CD14-positive monocyte (primary cell): ENCODE measurements at regions not wholly inside any gene's neighbourhood (a gene's known extent, or its start where the extent isn't known, plus 50 kb on each side); places are given as distances from the start of the nearest gene placed in this dataset.

Source experiments
- DNase-seq, 3 donors: peaks; one replicate each; pipeline ENCODE4 v3.0.0-alpha.2; 2011 to 2022
- H2AFZ ChIP-seq: 2 replicates; pipeline ENCODE4 v1.6.0; 2012; ENCODE audit warnings: mild to moderate bottlenecking, low read depth, low read length, inconsistent platforms; ENCODE audit not compliant: insufficient read depth, poor library complexity, severe bottlenecking
- H3K27ac ChIP-seq, 2 donors: 1 replicate in 1 of 2; 2 replicates in 1 of 2; pipeline ENCODE4 v1.5.1; 2012 to 2013; ENCODE audit warnings: low read length in 2 of 2, control low read depth in 1 of 2, inconsistent platforms in 1 of 2, low read depth in 1 of 2, mild to moderate bottlenecking in 1 of 2
- H3K27me3 ChIP-seq, 2 donors: one replicate each; pipeline versions ENCODE4 v1.6.0 to v1.6.1; 2011 to 2013; ENCODE audit warnings: low read length in 2 of 2; ENCODE audit not compliant: control insufficient read depth in 2 of 2, insufficient read depth in 2 of 2
- H3K36me3 ChIP-seq, 2 donors: replicated peaks in 1 of 2; 1 replicate in 1 of 2; 2 replicates in 1 of 2; pipeline versions ENCODE4 v1.5.1 to v1.6.1; 2012 to 2013; ENCODE audit warnings: low read length in 2 of 2, control low read depth in 1 of 2, inconsistent platforms in 1 of 2, mild to moderate bottlenecking in 1 of 2; ENCODE audit not compliant: insufficient read depth in 2 of 2, control insufficient read depth in 1 of 2
- H3K4me1 ChIP-seq, 2 donors: 1 replicate in 1 of 2; 2 replicates in 1 of 2; pipeline versions ENCODE4 v1.5.1 to v1.6.1; 2012 to 2013; ENCODE audit warnings: low read length in 2 of 2, control low read depth in 1 of 2, inconsistent platforms in 1 of 2, mild to moderate bottlenecking in 1 of 2, moderate library complexity in 1 of 2; ENCODE audit not compliant: insufficient read depth in 2 of 2, control insufficient read depth in 1 of 2
- H3K4me2 ChIP-seq: replicated peaks from 2 replicates; pipeline ENCODE3; 2012; ENCODE audit warnings: low read length, moderate library complexity, mild to moderate bottlenecking; ENCODE audit not compliant: poor library complexity, severe bottlenecking; ENCODE audit errors: extremely low read depth
- H3K4me3 ChIP-seq, 3 experiments: fragments of 200-600 bp in 1 of 3; sonication (generic) in 1 of 3; replicated peaks in 1 of 3; 1 replicate in 2 of 3; 2 replicates in 1 of 3; pipeline ENCODE4 v1.5.1; 2011 to 2013; ENCODE audit warnings: low read length in 3 of 3, mild to moderate bottlenecking in 3 of 3, control low read depth in 2 of 3, low read depth in 2 of 3, inconsistent platforms in 1 of 3, moderate library complexity in 1 of 3
- H3K79me2 ChIP-seq: 2 replicates; pipeline ENCODE4 v1.6.0; 2012; ENCODE audit warnings: mild to moderate bottlenecking, control low read depth, inconsistent platforms, low read length, moderate library complexity; ENCODE audit not compliant: insufficient read depth
- H3K9ac ChIP-seq: 2 replicates; pipeline ENCODE4 v1.6.0; 2017; ENCODE audit warnings: low read length, mild to moderate bottlenecking; ENCODE audit not compliant: insufficient read depth, poor library complexity, severe bottlenecking
- H3K9me3 ChIP-seq, 2 donors: replicated peaks in 1 of 2; 1 replicate in 1 of 2; 2 replicates in 1 of 2; pipeline versions ENCODE4 v1.5.1 to v1.6.1; 2012 to 2013; ENCODE audit warnings: low read length in 2 of 2, control low read depth in 1 of 2; ENCODE audit not compliant: control insufficient read depth in 1 of 2, insufficient read depth in 1 of 2
- H4K20me1 ChIP-seq: 2 replicates; pipeline ENCODE4 v1.6.0; 2012; ENCODE audit warnings: mild to moderate bottlenecking, low read length, control low read depth, moderate library complexity; ENCODE audit not compliant: insufficient read depth
- H3K27ac Mint-ChIP-seq, 7 donors: one replicate each; pipeline ENCODE4 v1.8.0; 2020; ENCODE audit warnings: mild to moderate bottlenecking in 7 of 7, mixed read lengths in 7 of 7, moderate library complexity in 6 of 7, inconsistent platforms in 2 of 7
- H3K27me3 Mint-ChIP-seq, 3 donors: one replicate each; pipeline ENCODE4 v1.8.0; 2021 to 2022; ENCODE audit warnings: low read depth in 3 of 3, mild to moderate bottlenecking in 3 of 3, mixed read lengths in 3 of 3, moderate library complexity in 3 of 3, inconsistent platforms in 1 of 3
- H3K36me3 Mint-ChIP-seq, 2 donors: one replicate each; pipeline ENCODE4 v1.8.0; 2020; ENCODE audit warnings: mixed read lengths in 2 of 2, inconsistent platforms in 1 of 2, mild to moderate bottlenecking in 1 of 2
- H3K4me1 Mint-ChIP-seq: one replicate; pipeline ENCODE4 v1.8.0; 2020; ENCODE audit warnings: mild to moderate bottlenecking, mixed read lengths
- H3K4me3 Mint-ChIP-seq, 2 donors: one replicate each; pipeline ENCODE4 v1.8.0; 2020; ENCODE audit warnings: mild to moderate bottlenecking in 2 of 2, mixed read lengths in 2 of 2, moderate library complexity in 1 of 2
- H3K9me3 Mint-ChIP-seq, 7 donors: one replicate each; pipeline ENCODE4 v1.8.0; 2020 to 2022; ENCODE audit warnings: mixed read lengths in 7 of 7, mild to moderate bottlenecking in 6 of 7, moderate library complexity in 6 of 7, inconsistent platforms in 2 of 7
- whole genome bisulfite sequencing: methylation state at CpG from one replicate; pipeline ENCODE4 v1.1.5; 2013; ENCODE audit warnings: missing lambda C conversion rate; ENCODE audit not compliant: insufficient coverage; 5-methylcytosine and 5-hydroxymethylcytosine counted together
- intact Hi-C, 2 donors: fragments of 100-400 bp; cut with micrococcal nuclease; formaldehyde crosslinking; loops; one replicate each; pipeline versions ENCODE4 v1.15.0 to v1.15.1; 2023
- TF ChIP-seq, protein P1 (sequence below): fragments of 200-600 bp; IDR thresholded peaks from one replicate; pipeline ENCODE4 v1.8.0; 2022; ENCODE audit warnings: antibody characterized with exemption, mild to moderate bottlenecking

DNA sequence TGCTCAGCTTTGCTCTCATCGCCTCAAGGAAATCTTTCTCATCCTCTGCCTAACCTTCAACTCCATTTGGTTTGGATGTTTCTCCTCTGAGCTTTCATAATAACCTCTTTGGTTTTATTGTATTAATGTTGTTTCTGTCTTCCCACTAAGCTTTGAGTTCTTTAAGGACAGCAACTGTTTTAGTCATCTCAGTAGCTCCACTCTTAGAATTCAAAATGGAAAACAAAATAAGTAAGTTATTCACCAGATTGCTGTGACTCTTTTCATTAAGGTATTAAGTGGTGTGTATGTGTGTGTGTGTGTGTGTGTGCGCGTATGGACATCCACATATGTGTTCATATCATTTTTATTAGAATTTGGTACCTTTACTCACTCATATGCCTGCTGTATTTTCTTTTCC lies 279.2 kb upstream of the BOD1L1 start:
- Mint-ChIP-seq H3K4me1 (peaks cover under 1% of the 10 kb centered on the region), H3K27me3 (peaks cover 0 to 4% (median 3%) of the 10 kb centered on the region in 3 donors), H3K9me3 (no peaks in the 10 kb centered on the region), H3K4me3 (no peak overlapping the region), H3K36me3 (no peaks in the 10 kb centered on the region), H3K27ac (no peak overlapping the region)
- no peaks in the 10 kb centered on the region for H3K9me3 ChIP-seq
- intact Hi-C loops: no loop called here
- H3K79me2 ChIP-seq: no peaks in the 10 kb centered on the region
- no peak overlapping the region for H3K9ac ChIP-seq
- H3K27me3 ChIP-seq: no peaks in the 10 kb centered on the region
- no peak for DNase-seq
- peaks cover under 1 to 3% of the 10 kb centered on the region in 2 donors for H3K4me1 ChIP-seq
- no peak overlapping the region for H3K27ac ChIP-seq
- H3K4me3 ChIP-seq: no peak overlapping the region
- H4K20me1 ChIP-seq: no peaks in the 10 kb centered on the region
- H3K4me2 ChIP-seq: no peak overlapping the region
- H2AFZ ChIP-seq: no peak overlapping the region
- no peaks in the 10 kb centered on the region for H3K36me3 ChIP-seq
- no CpG with 5 or more reads among the region's 3 CpGs for WGBS
- TF ChIP-seq, protein P1, sequence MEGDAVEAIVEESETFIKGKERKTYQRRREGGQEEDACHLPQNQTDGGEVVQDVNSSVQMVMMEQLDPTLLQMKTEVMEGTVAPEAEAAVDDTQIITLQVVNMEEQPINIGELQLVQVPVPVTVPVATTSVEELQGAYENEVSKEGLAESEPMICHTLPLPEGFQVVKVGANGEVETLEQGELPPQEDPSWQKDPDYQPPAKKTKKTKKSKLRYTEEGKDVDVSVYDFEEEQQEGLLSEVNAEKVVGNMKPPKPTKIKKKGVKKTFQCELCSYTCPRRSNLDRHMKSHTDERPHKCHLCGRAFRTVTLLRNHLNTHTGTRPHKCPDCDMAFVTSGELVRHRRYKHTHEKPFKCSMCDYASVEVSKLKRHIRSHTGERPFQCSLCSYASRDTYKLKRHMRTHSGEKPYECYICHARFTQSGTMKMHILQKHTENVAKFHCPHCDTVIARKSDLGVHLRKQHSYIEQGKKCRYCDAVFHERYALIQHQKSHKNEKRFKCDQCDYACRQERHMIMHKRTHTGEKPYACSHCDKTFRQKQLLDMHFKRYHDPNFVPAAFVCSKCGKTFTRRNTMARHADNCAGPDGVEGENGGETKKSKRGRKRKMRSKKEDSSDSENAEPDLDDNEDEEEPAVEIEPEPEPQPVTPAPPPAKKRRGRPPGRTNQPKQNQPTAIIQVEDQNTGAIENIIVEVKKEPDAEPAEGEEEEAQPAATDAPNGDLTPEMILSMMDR: no peak

DNA sequence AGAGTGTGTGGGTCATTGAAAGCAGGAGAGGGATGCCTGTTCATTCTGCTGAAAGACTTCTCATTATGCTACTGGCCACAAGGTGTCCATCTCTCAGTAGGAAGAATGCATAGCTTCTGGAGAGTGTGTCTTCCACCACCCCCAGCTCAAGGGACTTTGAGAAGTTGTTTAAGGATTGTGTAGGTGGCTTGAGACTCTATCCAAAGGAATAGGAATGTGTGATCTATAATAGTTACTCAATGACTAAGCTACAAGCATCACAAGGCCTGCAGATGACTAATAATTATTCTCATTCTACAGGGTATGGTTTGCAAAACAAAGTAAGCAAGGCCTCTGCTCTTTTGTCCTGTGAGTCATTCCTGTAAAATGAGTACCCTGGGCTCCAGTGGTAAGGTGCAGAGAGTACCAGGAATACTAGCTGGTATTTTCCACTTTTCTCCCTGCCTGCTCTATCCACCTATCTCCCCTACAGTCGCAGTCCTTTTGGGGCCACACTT lies 279.8 kb upstream of the BOD1L1 start:
- Histone ChIP-seq H3K9ac (no peak overlapping the region), H3K36me3 (no peaks in the 10 kb centered on the region), H3K27ac (no peak overlapping the region), H2AFZ (no peak overlapping the region), H3K79me2 (no peaks in the 10 kb centered on the region), H3K4me3 (no peak overlapping the region), H3K4me1 (peaks cover 7 to 8% of the 10 kb centered on the region in 2 donors), H3K27me3 (no peaks in the 10 kb centered on the region), H4K20me1 (no peaks in the 10 kb centered on the region), H3K9me3 (no peaks in the 10 kb centered on the region), H3K4me2 (no peak overlapping the region)
- H3K27ac Mint-ChIP-seq: no peak overlapping the region
- H3K27me3 Mint-ChIP-seq: peaks cover 0 to 4% (median 3%) of the 10 kb centered on the region in 3 donors
- peaks cover 6% of the 10 kb centered on the region for H3K4me1 Mint-ChIP-seq
- H3K36me3 Mint-ChIP-seq: no peaks in the 10 kb centered on the region
- TF ChIP-seq, protein P1: no peak
- no CpG with 5 or more reads among the region's 1 CpG for whole genome bisulfite sequencing
- H3K4me3 Mint-ChIP-seq: no peak overlapping the region
- peak in 1 of 3 donors; percentile 23 for DNase-seq
- intact Hi-C loops: no loop called here
- no peaks in the 10 kb centered on the region for H3K9me3 Mint-ChIP-seq
